GM18861 (cell line): ENCODE measurements at regions not wholly inside any gene's neighbourhood (a gene's known extent, or its start where the extent isn't known, plus 50 kb on each side); places are given as distances from the start of the nearest gene placed in this dataset.
"Not testable (repeated sequence)": the region's sequence is repeated elsewhere in the genome, so short reads cannot be mapped to it uniquely, and the experiment has no call there.

Experiments
- ATAC-seq: cut with Tn5 transposase; IDR thresholded peaks from one replicate; pipeline ENCODE4 v1.9.1; 2021; ENCODE audit not compliant: unreplicated experiment

DNA sequence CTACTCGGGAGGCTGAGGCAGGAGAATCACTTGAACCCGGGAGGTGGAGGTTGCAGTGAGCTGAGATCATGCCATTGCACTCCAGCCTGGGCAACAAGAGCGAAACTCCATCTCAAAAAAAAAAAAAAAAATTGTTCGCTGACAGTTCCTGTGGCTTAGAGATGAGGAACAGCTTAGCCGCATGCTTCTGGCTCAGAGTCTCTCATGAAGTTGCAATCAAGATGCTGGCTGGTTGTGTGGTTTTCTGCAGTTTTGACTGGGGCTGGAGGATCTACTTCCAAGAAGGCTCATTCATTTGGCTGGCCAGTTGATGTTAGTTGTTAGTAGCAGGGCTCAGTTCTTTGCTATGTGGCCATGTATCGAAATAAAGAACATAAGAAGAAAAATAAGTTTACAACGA lies 69.9 kb upstream of the TBC1D5 start:
- not testable (repeated sequence) for ATAC-seq

DNA sequence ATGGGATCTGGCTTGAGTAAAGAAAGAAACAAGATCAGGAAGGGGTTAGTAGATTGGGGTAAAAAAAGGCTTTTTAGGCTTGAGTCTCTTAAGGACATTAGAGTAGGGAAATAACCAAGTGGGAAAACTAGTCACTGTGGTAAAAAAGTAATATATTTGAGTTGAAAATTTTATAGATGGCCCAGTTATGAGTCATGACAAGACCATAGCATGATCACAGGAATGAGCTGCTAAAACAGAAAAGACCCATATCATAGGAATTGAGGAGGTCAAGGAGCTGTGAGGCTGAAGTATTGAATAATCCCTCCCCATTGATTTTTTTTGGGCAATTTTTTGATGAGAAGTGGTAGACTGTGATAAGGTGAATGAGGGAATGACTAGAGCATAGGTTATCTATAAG lies 69.2 kb upstream of the TBC1D5 start:
- ATAC-seq = no peak

DNA sequence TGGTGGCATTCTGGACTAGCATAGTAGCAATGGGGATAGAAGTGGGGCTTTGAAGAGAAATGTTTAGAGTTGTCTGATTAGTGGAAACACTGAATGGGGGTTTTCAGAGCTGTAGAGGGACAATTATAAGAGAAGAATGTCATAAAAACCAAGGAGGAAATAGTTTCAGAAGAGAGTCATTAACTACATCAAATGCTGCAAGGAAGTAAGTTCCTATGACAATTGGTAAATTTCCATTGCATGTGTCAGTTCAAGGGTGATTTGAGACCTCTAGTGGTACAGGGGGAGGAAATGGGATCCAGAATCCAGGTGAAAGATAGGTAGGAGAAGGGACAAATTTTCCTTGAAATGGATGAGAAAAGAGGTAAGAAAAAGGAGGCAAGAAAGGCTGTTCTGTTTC lies 68.3 kb upstream of the TBC1D5 start:
- ATAC-seq = no peak

DNA sequence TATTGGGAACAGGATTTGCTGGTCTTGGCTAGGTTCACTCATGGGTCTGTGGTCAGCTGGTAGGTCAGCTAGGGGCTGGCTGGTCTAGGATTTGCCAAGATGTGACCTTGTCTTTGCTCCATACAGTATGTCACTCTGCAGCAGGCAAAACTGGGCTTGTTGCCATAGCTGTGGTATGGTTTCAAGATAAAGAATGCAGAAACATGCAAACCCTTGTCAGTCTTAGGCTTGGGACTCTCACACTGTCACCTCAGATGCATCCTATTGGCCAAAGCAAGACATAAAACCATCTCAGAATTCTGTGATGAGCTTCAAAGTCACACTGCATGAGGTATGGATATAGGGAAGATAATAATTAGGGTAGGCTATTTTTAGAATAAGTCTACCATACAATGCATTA lies 66.6 kb upstream of the TBC1D5 start:
- ATAC-seq = no peak

DNA sequence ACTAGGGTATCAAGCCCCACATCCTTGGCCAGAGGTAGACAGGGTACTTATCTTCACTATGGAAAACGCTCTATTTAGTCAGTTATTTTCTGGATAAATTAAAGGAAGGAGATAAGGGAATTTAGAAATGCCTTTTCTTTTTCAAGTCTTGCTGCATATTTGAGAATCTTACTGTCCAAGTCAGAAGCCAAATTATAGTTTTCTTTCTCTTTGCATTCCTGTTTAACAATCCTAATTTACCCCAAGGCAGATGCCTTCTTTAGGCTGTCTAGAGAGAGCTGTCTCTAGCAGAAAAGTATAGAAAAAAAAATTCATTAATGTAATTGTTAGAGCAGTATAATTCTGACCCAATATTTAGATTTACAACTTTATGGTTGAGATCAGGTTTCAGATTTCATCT lies 64.4 kb upstream of the TBC1D5 start:
- ATAC-seq = no peak

DNA sequence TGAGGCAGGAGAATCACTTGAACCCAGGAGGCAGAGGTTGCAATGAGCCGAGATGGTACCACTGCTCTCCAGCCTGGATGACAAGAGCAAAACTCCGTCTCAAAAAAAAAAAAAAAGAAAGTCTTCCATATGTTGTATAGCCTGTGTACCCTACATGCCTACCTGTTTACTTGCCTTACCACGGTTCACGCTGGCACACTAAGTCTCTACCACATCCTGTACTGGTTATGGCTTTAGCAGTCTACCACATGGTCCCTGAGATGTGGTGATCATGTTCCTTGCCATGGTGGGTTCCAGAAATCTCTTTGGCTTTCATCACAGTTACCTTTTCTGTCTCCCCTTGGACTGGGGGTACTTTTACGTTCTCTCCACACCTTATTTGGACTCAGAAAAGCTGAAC lies 63.8 kb upstream of the TBC1D5 start:
- ATAC-seq = no peak

DNA sequence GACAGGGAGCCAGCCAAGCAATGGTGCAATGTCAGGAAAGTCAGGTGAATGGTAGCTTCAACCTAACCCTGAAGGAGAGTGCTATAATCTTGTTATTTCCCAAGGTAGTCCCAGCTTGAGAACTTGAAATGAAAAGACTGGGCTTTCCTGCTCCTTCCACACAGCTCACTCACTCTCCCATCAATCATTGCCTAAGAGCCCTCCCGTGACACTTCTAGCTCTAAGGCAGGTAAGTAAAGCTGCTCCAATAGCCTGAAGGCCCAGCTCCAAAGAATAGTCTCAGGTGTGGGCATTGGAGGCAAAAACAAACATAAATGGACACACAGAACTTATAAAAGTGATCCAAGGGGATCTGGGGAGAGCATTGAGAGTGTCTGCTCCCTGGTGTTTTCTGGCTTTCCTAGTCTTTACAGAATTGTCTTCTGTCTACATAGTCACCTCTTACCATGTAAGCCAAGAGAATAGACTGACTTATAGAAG lies 63.1 kb upstream of the TBC1D5 start:
- ATAC-seq = no peak

DNA sequence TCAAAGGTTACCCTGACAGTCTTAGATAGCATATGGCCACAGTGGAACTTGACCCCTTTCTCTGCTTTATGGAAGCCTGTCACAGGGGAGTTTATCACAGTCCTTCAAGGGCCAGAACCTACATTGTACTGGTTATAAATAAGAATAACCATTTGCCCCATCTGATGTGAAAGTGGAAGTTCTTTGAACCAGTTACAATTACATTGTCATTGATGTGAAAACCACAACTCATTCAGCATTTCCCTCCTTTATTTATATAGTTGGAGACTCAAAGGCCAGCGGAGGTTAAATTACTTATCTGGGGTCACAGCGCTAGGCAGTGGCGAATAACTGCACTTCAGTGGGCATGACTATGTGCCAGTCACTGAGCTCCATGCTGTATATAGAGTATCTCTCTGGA lies 60.5 kb upstream of the TBC1D5 start:
- peak; percentile 82 for ATAC-seq

DNA sequence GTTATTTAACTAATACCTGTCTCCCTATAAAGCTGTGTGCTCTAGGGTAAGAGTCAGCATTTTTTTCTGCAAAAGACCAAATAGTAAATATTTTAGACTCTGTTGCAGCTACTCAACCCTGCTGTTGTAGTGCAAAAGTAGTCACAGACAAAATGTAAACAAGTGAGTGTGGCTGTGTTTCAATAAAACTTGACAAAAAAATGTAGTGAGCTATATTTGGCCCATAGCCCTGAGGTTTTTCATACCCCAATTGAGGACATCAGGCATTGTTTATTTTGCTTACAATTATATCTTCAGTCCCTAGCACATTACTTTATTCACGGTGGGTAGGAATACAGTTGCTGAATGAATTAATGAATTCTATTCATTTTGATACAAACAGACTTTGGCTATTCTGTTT lies 58.7 kb upstream of the TBC1D5 start:
- no peak for ATAC-seq

DNA sequence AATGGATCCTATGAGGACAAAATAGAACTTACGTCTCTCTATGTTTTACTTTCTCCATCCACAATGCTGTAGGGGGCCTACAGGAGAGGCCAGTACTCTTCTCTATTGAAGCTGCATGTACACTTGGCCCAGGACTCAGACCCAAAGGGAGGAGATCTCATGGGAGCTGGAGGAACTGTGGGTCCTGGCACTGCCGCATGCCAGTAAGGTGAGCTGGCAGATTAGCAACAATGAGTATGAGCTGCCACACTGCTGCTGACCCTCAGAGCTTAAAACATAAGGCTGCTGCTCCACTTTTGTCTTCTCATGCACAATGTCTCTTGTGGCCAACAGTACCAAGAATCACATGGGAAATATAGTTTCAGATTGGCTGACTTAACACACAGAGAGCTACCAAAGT lies 57.8 kb upstream of the TBC1D5 start:
- no peak for ATAC-seq

DNA sequence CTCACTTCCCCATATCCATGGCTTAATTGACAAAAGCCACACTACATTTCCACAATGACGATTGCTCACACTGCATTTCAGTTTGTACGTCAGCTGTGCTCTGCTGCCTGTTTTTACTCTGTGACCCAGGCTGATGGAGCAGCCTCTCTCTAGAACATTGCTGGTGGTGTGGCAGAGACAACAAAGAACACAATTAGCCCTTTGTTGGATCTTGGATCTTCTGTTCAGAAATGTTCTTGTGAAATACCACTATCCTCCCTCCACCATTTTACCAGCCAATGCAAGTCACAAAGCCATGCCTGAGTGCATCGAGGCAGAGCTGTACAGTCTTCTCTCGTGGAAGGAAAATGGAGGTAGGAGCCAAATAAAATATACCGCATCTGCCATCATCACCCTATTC lies 56.9 kb upstream of the TBC1D5 start:
- no peak for ATAC-seq

DNA sequence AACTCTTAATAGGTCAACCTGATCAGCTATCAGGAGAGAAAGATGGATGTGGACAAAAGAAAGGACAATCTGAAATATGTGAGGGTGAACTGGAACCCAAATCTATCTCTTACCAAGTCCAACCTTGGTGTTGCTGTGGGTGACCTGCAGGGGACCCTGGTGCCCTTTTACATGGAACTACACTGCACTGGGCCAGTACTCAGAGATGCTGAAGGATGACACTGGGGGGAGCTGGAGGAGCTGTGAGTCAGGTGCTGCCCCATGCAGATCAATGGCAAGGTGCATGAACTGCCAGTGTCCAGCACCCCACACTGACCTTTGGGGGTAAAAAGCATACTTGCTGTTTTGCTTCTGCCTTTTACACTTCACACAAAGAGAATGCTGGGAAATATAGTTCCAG lies 55.6 kb upstream of the TBC1D5 start:
- ATAC-seq = no peak

DNA sequence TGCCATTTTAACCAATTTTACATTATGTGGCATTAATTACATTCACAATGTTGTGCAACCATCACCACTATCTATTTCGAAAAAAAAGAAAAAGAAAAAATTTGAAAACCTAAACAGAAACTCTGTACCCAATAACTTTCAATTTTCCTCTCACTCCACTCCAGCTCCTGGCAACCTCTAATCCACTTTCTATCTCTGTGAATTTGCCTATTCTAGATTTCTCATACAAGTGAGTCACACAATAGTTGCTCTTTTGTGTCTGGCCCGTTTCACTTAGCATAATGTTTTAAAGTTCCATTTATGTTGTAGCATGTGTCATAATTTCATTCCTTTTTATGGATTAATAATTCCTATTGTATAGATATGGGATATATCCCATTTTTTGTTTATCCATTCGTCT lies 53.3 kb upstream of the TBC1D5 start:
- no peak for ATAC-seq

DNA sequence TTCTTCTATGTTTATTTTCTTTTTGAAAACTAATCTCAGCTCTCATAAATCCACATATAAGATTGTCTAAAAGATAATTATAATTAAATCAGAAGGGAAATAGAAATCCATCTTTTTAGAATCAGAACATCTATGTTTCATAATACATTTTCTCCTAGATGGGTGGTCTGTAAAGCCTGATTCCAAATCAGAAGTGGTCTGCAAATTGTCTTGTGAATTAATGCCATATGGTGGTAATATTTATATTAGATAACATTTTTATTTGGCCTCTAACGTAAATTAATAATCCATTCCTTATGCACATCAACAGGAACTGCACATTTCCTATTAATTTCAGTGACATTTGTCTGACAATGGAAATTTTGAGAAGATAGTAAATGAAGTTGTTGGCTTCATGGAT lies 52.8 kb upstream of the TBC1D5 start:
- ATAC-seq = no peak

DNA sequence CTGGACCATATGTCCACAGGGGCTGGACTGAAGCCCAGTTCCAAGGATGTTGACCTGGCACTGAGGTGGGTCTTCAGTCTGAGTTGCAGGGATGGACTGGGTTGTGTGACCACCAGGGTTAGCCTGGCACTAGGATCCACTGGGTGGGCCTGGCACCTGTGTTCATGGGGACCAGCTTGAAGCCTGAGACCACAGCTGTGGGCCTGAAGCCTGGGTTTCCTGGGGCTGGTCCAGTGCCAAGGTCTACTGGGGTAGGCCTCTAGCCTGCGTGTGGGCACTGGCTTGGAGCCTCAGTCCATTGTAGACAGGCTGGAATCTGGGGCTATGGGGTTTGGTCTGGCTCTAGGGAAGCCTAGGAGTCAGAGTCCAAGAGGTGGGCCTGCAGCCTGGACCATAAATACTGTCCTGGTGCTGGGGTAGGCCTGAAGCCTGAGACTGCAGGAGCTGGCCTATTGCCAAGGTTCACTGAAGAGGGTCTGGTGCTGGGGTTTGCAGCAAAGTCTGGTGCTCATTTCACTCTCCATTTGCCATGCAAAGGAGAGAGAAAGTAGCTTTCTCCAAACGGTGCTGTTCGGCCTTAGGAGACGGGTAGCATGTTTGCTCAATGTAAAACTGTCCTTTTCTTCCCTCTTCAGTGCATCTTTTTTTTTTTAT lies 51.2 kb upstream of the TBC1D5 start:
- no peak for ATAC-seq
